ENCODE measurements at regions not wholly inside any gene's neighbourhood (a gene's known extent, or its start where the extent isn't known, plus 50 kb on each side); places are given as distances from the start of the nearest gene placed in this dataset.

GRCh38 chr15:95857124-95857757 lies 473.3 kb upstream of the NR2F2 start:
- Histone ChIP-seq H3K79me2 (ENCODE audit: insufficient read depth, low read length) (no peaks in the 10 kb centered on the region), H3K36me3 (ENCODE audit: insufficient read depth, low read length) (no peaks in the 10 kb centered on the region), H2AFZ (ENCODE audit: low read length) (no peak overlapping the region), H3K4me1 (ENCODE audit: insufficient read depth, low read length, severe bottlenecking) (no peaks in the 10 kb centered on the region), H3K4me3 (ENCODE audit: low read depth, low read length, poor library complexity, severe bottlenecking) (no peak overlapping the region), H3K4me2 (ENCODE audit: low read length) (no peak overlapping the region), H3K27ac (ENCODE audit: low read depth, low read length, poor library complexity, severe bottlenecking) (no peak overlapping the region), H3K9me2 (ENCODE audit: low read depth, low read length) (no peaks in the 10 kb centered on the region), H3K9me3 (ENCODE audit: low read length) (no peaks in the 10 kb centered on the region), H3K27me3 (ENCODE audit: insufficient read depth, low read length) (no peaks in the 10 kb centered on the region), H3F3A (ENCODE audit: insufficient read depth, low read length) (no peaks in the 10 kb centered on the region), H3K9ac (ENCODE audit: low read length) (no peak overlapping the region), H4K20me1 (ENCODE audit: insufficient read depth, low read length) (no peaks in the 10 kb centered on the region)
- TF ChIP-seq CTCF (IDR thresholded peaks at IDR 0.05; ENCODE audit: low read length) (no peak), EZH2 (IDR thresholded peaks at IDR 0.05; ENCODE audit: borderline replicate concordance, low read length) (no peak)

- no peaks in the 10 kb centered on the region for H3F3A ChIP-seq (ENCODE audit: insufficient read depth, low read length)
- H3K27ac ChIP-seq (ENCODE audit: low read depth, low read length, poor library complexity, severe bottlenecking), result no peak overlapping the region
Observed at GRCh38 chr15:95857758-95858157, 472.7 kb upstream of the NR2F2 start.

DNA sequence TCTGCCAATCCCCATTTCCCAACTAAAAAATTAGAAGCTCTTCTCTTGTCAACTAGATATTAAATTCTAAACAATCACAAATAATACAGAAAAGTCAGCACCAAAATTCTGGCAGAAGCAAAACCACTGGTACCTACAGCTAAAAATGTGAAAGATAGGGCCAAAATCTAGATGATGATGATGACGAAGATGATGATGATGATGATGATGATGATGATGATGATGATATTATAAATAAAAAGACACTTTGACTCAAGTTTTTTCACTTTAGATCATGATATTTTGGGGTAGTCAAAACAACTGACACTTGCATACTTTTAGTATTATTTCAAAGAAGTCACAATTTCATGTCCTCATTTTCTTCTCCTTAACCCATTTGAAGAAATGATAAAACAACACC lies 470.1 kb upstream of the NR2F2 start:
- no peak overlapping the region for H3K4me2 ChIP-seq (ENCODE audit: low read length)
- H3F3A ChIP-seq (ENCODE audit: insufficient read depth, low read length), result no peaks in the 10 kb centered on the region
- no peaks in the 10 kb centered on the region for H4K20me1 ChIP-seq (ENCODE audit: insufficient read depth, low read length)
- H3K27me3 ChIP-seq (ENCODE audit: insufficient read depth, low read length), result no peaks in the 10 kb centered on the region
- no peak overlapping the region for H3K9ac ChIP-seq (ENCODE audit: low read length)
- no peaks in the 10 kb centered on the region for H3K36me3 ChIP-seq (ENCODE audit: insufficient read depth, low read length)
- no peak overlapping the region for H3K27ac ChIP-seq (ENCODE audit: low read depth, low read length, poor library complexity, severe bottlenecking)
- H2AFZ ChIP-seq (ENCODE audit: low read length), result no peak overlapping the region
- TF ChIP-seq CTCF (IDR thresholded peaks at IDR 0.05; ENCODE audit: low read length), result no peak
- no peak for TF ChIP-seq EZH2 (IDR thresholded peaks at IDR 0.05; ENCODE audit: borderline replicate concordance, low read length)
- H3K9me3 ChIP-seq (ENCODE audit: low read length), result no peaks in the 10 kb centered on the region
- no peaks in the 10 kb centered on the region for H3K79me2 ChIP-seq (ENCODE audit: insufficient read depth, low read length)
- no peaks in the 10 kb centered on the region for H3K4me1 ChIP-seq (ENCODE audit: insufficient read depth, low read length, severe bottlenecking)
- no peak overlapping the region for H3K4me3 ChIP-seq (ENCODE audit: low read depth, low read length, poor library complexity, severe bottlenecking)
- H3K9me2 ChIP-seq (ENCODE audit: low read depth, low read length), result no peaks in the 10 kb centered on the region

More at GRCh38 chr15:95857758-95858157, 472.7 kb upstream of the NR2F2 start:
- TF ChIP-seq EZH2 (IDR thresholded peaks at IDR 0.05; ENCODE audit: borderline replicate concordance, low read length), result no peak
- no peak for TF ChIP-seq CTCF (IDR thresholded peaks at IDR 0.05; ENCODE audit: low read length)
- no peaks in the 10 kb centered on the region for H3K27me3 ChIP-seq (ENCODE audit: insufficient read depth, low read length)
- H3K9me3 ChIP-seq (ENCODE audit: low read length), result no peaks in the 10 kb centered on the region
- H3K4me1 ChIP-seq (ENCODE audit: insufficient read depth, low read length, severe bottlenecking), result no peaks in the 10 kb centered on the region
- no peak overlapping the region for H3K9ac ChIP-seq (ENCODE audit: low read length)
- no peak overlapping the region for H3K4me2 ChIP-seq (ENCODE audit: low read length)
- H3K36me3 ChIP-seq (ENCODE audit: insufficient read depth, low read length), result no peaks in the 10 kb centered on the region
- H2AFZ ChIP-seq (ENCODE audit: low read length), result no peak overlapping the region
- no peaks in the 10 kb centered on the region for H3K9me2 ChIP-seq (ENCODE audit: low read depth, low read length)
- no peaks in the 10 kb centered on the region for H4K20me1 ChIP-seq (ENCODE audit: insufficient read depth, low read length)
- no peak overlapping the region for H3K4me3 ChIP-seq (ENCODE audit: low read depth, low read length, poor library complexity, severe bottlenecking)
- H3K79me2 ChIP-seq (ENCODE audit: insufficient read depth, low read length), result no peaks in the 10 kb centered on the region
